NCI-H510A (cell line): ENCODE measurements at regions not wholly inside any gene's neighbourhood (a gene's known extent, or its start where the extent isn't known, plus 50 kb on each side); places are given as distances from the start of the nearest gene placed in this dataset.

Source experiments
- DNase-seq: peaks from one replicate; lab custom pipeline; 2025; lab: John Stamatoyannopoulos, UW

- DNase-seq: no peak
Observed at GRCh38 chr18:38984968-38985367, 1419.4 kb upstream of the CELF4 start.

- no peak for DNase-seq
Observed at GRCh38 chr18:38982072-38982471, 1416.5 kb upstream of the CELF4 start.

- no peak for DNase-seq
Observed at GRCh38 chr18:38981389-38981788, 1415.8 kb upstream of the CELF4 start.

- no peak for DNase-seq
Observed at GRCh38 chr18:38980420-38980819, 1414.8 kb upstream of the CELF4 start.

- DNase-seq: no peak
Observed at GRCh38 chr18:38972571-38972970, 1407.0 kb upstream of the CELF4 start.

- no peak for DNase-seq
Observed at GRCh38 chr18:38971881-38972280, 1406.3 kb upstream of the CELF4 start.

- no peak for DNase-seq
Observed at GRCh38 chr18:38966841-38967240, 1401.2 kb upstream of the CELF4 start.

- DNase-seq: no peak
Observed at GRCh38 chr18:38963943-38964660, 1398.5 kb upstream of the CELF4 start.

GRCh38 chr18:38961880-38962279 is 1396.3 kb upstream of the CELF4 start:
- DNase-seq: peak; percentile 65

GRCh38 chr18:38957736-38958135 is 1392.1 kb upstream of the CELF4 start:
- DNase-seq: no peak

- peak; percentile 48 for DNase-seq
Observed at GRCh38 chr18:38956068-38956467, 1390.5 kb upstream of the CELF4 start.

- no peak for DNase-seq
Observed at GRCh38 chr18:38951633-38952032, 1386.0 kb upstream of the CELF4 start.

- DNase-seq: peak; percentile 65
Observed at GRCh38 chr18:38948436-38948835, 1382.8 kb upstream of the CELF4 start.

- DNase-seq: no peak
Observed at GRCh38 chr18:38944446-38945024, 1378.9 kb upstream of the CELF4 start.

GRCh38 chr18:38941711-38942561 is 1376.3 kb upstream of the CELF4 start:
- no peak for DNase-seq

- no peak for DNase-seq
Observed at GRCh38 chr18:38940863-38941531, 1375.4 kb upstream of the CELF4 start.

GRCh38 chr18:38940475-38940862 is 1374.9 kb upstream of the CELF4 start:
- no peak for DNase-seq

GRCh38 chr18:38933910-38934510 is 1368.4 kb upstream of the CELF4 start:
- DNase-seq: no peak

GRCh38 chr18:38933322-38933721 is 1367.7 kb upstream of the CELF4 start:
- DNase-seq: no peak

GRCh38 chr18:38932752-38933151 is 1367.2 kb upstream of the CELF4 start:
- no peak for DNase-seq

- DNase-seq: no peak
Observed at GRCh38 chr18:38931754-38932050, 1366.1 kb upstream of the CELF4 start.
